ENCODE measurements at regions not wholly inside any gene's neighbourhood (a gene's known extent, or its start where the extent isn't known, plus 50 kb on each side); places are given as distances from the start of the nearest gene placed in this dataset.

DNA sequence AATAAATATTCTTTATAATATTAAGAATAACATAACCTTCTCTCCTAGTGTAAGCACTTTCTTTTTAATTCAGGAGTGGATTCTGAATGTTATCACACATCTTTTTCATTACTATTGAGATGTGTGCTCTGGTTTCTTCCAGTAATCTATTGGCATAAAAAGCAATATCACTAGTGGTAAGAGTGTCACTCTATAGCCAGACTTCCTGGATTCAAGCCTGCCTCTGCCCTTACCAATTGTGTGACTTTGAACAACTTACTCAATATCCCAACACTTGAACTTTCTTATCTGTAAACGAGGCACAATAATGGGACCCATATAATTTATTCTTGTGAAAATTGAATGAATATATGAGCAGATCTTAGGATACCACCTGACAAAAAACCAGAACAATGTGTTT lies 71.0 kb downstream of the SEM1 start:
- DNase-seq (ENCODE audit: extremely low spot score, unreplicated experiment), result no peak
- H3K27me3 Mint-ChIP-seq (ENCODE audit: unreplicated experiment), result no peaks in the 10 kb centered on the region
- no peaks in the 10 kb centered on the region for H3K9me3 Mint-ChIP-seq (ENCODE audit: unreplicated experiment)
- TF ChIP-seq, protein P1, sequence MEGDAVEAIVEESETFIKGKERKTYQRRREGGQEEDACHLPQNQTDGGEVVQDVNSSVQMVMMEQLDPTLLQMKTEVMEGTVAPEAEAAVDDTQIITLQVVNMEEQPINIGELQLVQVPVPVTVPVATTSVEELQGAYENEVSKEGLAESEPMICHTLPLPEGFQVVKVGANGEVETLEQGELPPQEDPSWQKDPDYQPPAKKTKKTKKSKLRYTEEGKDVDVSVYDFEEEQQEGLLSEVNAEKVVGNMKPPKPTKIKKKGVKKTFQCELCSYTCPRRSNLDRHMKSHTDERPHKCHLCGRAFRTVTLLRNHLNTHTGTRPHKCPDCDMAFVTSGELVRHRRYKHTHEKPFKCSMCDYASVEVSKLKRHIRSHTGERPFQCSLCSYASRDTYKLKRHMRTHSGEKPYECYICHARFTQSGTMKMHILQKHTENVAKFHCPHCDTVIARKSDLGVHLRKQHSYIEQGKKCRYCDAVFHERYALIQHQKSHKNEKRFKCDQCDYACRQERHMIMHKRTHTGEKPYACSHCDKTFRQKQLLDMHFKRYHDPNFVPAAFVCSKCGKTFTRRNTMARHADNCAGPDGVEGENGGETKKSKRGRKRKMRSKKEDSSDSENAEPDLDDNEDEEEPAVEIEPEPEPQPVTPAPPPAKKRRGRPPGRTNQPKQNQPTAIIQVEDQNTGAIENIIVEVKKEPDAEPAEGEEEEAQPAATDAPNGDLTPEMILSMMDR (IDR thresholded peaks at IDR 0.05), result no peak
- H3K4me3 Mint-ChIP-seq (ENCODE audit: unreplicated experiment), result no peak overlapping the region
- no peaks in the 10 kb centered on the region for H3K4me1 Mint-ChIP-seq (ENCODE audit: unreplicated experiment)
- no peaks in the 10 kb centered on the region for H3K36me3 Mint-ChIP-seq (ENCODE audit: unreplicated experiment)
- no peak overlapping the region for H3K27ac Mint-ChIP-seq (ENCODE audit: unreplicated experiment)

DNA sequence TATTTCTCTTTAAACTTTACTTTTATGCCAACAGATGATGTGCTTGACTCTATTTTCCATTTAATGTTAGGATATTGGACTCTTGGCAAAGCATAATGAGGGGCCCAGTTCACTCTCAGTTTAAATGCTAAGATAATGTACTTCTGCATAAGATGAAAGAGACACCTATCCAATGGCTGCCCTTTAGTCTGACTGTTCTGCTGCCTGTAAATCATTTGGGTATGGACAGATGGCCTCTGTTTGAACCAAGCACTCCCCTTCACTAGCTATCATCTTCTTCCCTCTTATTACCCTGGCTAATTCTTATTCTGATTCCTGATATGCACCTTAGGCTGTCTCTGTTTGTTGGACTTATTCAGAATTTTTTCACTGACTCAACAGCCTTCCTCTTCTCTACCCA lies 72.1 kb downstream of the SEM1 start:
- Mint-ChIP-seq H3K27ac (ENCODE audit: unreplicated experiment) (no peak overlapping the region), H3K36me3 (ENCODE audit: unreplicated experiment) (no peaks in the 10 kb centered on the region), H3K4me1 (ENCODE audit: unreplicated experiment) (no peaks in the 10 kb centered on the region), H3K9me3 (ENCODE audit: unreplicated experiment) (no peaks in the 10 kb centered on the region), H3K4me3 (ENCODE audit: unreplicated experiment) (no peak overlapping the region), H3K27me3 (ENCODE audit: unreplicated experiment) (no peaks in the 10 kb centered on the region)
- DNase-seq (ENCODE audit: extremely low spot score, unreplicated experiment), result no peak
- TF ChIP-seq, protein P1 (IDR thresholded peaks at IDR 0.05), result no peak

DNA sequence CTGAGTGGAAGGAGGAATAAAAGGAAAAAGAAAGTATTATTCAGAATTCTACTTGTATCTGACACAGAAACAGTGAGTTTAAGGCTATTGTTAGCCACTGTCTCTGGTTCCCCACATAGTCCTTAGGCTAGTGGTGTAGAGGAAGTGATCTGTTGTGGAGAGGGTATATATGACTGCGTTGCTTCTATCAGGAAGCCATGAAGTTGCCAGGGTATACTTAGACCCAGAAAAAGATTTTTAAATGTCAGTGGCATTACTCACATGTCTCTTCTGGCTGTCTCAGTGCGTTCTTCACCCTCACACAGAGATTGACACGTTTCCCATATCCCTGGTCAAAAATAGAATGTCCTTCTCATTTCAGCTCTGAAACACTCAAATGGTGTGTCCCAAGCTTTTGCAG lies 72.7 kb downstream of the SEM1 start:
- no peak overlapping the region for H3K27ac Mint-ChIP-seq (ENCODE audit: unreplicated experiment)
- no peak for DNase-seq (ENCODE audit: extremely low spot score, unreplicated experiment)
- H3K4me3 Mint-ChIP-seq (ENCODE audit: unreplicated experiment), result no peak overlapping the region
- no peaks in the 10 kb centered on the region for H3K9me3 Mint-ChIP-seq (ENCODE audit: unreplicated experiment)
- H3K4me1 Mint-ChIP-seq (ENCODE audit: unreplicated experiment), result no peaks in the 10 kb centered on the region
- H3K36me3 Mint-ChIP-seq (ENCODE audit: unreplicated experiment), result no peaks in the 10 kb centered on the region
- H3K27me3 Mint-ChIP-seq (ENCODE audit: unreplicated experiment), result no peaks in the 10 kb centered on the region
- TF ChIP-seq, protein P1 (IDR thresholded peaks at IDR 0.05), result no peak

DNA sequence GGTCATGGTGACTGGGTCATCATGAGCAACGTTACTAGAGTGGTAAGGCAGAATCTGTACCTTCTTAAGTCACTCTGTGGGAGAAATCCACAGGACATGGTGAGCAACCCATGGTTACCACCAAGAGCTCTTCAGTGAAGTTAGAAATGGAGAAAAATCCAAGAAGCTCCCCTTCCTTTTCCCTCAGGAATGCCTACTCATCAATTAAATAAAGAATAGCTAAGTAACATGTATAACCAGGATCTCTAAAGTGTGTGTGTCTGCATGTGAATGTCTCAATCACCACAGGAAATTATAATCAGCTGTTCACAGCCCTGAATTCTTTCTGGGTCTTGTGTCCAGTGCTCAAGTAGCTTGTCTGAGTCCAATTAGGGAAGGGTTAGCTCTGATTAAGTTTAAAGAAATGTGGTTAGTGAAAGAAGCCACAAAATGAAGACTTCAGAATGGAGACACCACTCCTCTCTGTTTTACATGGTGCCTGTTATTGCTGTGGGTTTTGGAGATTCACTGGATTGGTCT lies 73.2 kb downstream of the SEM1 start:
- TF ChIP-seq, protein P1 (IDR thresholded peaks at IDR 0.05), result no peak

DNA sequence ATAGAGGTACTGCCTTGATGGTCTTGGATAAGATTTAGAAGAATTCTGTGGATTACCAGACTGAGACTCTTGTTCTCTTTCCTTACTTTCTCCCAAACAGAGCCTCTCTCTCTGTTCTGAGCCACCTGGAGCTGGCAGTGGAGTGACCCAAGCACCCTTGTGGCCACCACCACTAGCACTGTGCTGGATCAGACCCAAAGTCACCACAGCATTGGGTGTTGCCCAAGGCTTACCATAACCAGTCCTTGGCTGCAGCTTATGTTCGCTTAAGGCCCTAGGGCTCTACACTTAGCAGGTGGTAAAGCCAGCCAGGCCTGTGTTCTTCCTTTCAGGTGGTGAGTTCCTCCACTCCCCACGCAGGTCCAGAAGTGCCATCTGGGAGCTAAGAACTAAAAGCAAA lies 79.8 kb downstream of the SEM1 start:
- Mint-ChIP-seq H3K4me1 (ENCODE audit: unreplicated experiment) (no peaks in the 10 kb centered on the region), H3K4me3 (ENCODE audit: unreplicated experiment) (no peak overlapping the region), H3K36me3 (ENCODE audit: unreplicated experiment) (no peaks in the 10 kb centered on the region), H3K27me3 (ENCODE audit: unreplicated experiment) (peaks cover 8% of the 10 kb centered on the region), H3K27ac (ENCODE audit: unreplicated experiment) (no peak overlapping the region), H3K9me3 (ENCODE audit: unreplicated experiment) (peaks cover 11% of the 10 kb centered on the region)
- DNase-seq (ENCODE audit: extremely low spot score, unreplicated experiment), result no peak
- TF ChIP-seq, protein P1 (IDR thresholded peaks at IDR 0.05), result no peak

More for the DNA sequence above, 73.2 kb downstream of the SEM1 start:
- Mint-ChIP-seq H3K4me3 (ENCODE audit: unreplicated experiment) (no peak overlapping the region), H3K9me3 (ENCODE audit: unreplicated experiment) (no peaks in the 10 kb centered on the region), H3K27ac (ENCODE audit: unreplicated experiment) (no peak overlapping the region), H3K4me1 (ENCODE audit: unreplicated experiment) (no peaks in the 10 kb centered on the region), H3K36me3 (ENCODE audit: unreplicated experiment) (no peaks in the 10 kb centered on the region), H3K27me3 (ENCODE audit: unreplicated experiment) (no peaks in the 10 kb centered on the region)
- no peak for DNase-seq (ENCODE audit: extremely low spot score, unreplicated experiment)

Measured in osteocyte (in vitro differentiated cells).